Right lobe of liver (tissue), 4 donors: ENCODE measurements at regions not wholly inside any gene's neighbourhood (a gene's known extent, or its start where the extent isn't known, plus 50 kb on each side); places are given as distances from the start of the nearest gene placed in this dataset.

ENCODE experiments used
- POLR2A ChIP-seq: fragments of 450-650 bp; IDR thresholded peaks from one replicate; pipeline ENCODE4 v1.6.1; 2017; ENCODE audit warnings: antibody characterized with exemption, mild to moderate bottlenecking
- TF ChIP-seq, protein P1 (sequence below), 4 donors: fragments of 200-600 bp in 3 of 4; fragments of 450-650 bp in 1 of 4; IDR thresholded peaks; one replicate each; pipeline versions ENCODE4 v1.5.1 to v1.8.0; 2016 to 2022; ENCODE audit warnings: antibody characterized with exemption in 4 of 4, mild to moderate bottlenecking in 2 of 4
- donor health status: DM: no; HTN: no; CAD: no.
- donor health status: DM: no; HTN: no; CAD: no.
- donor health status: DM: no; HTN: yes; CAD: no.

DNA sequence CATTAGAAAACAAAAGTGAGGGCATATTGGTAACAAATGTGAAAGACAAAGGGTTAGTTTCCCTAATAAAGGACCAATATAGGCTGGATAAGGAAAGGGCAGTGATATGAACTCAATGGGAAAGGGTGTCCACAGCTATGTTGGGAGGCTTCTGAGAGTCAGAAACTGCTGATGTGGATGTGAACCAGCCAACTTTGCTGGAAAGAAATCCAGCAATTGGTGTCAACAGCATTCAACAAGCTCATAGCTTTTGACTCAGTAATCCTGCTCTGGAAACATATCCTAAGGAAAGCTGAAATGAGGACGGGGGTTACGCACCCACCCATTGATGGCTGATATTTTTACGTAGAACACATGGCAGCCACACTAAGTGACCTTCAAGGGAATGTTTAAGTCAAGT lies 63.7 kb downstream of the ARL4C start:
- TF ChIP-seq, protein P1, sequence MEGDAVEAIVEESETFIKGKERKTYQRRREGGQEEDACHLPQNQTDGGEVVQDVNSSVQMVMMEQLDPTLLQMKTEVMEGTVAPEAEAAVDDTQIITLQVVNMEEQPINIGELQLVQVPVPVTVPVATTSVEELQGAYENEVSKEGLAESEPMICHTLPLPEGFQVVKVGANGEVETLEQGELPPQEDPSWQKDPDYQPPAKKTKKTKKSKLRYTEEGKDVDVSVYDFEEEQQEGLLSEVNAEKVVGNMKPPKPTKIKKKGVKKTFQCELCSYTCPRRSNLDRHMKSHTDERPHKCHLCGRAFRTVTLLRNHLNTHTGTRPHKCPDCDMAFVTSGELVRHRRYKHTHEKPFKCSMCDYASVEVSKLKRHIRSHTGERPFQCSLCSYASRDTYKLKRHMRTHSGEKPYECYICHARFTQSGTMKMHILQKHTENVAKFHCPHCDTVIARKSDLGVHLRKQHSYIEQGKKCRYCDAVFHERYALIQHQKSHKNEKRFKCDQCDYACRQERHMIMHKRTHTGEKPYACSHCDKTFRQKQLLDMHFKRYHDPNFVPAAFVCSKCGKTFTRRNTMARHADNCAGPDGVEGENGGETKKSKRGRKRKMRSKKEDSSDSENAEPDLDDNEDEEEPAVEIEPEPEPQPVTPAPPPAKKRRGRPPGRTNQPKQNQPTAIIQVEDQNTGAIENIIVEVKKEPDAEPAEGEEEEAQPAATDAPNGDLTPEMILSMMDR (IDR thresholded peaks at IDR 0.05), result no peak
- no peak for TF ChIP-seq POLR2A
